NB4 (cell line): ENCODE measurements at regions not wholly inside any gene's neighbourhood (a gene's known extent, or its start where the extent isn't known, plus 50 kb on each side); places are given as distances from the start of the nearest gene placed in this dataset.
"Not testable (repeated sequence)": the region's sequence is repeated elsewhere in the genome, so short reads cannot be mapped to it uniquely, and the experiment has no call there.

Experiments
- DNase-seq: peaks from one replicate; pipeline ENCODE4 v3.0.0; 2010; ENCODE audit warnings: low read depth
- H3K4me3 ChIP-seq: one replicate; pipeline ENCODE4 v1.5.1; 2011; ENCODE audit warnings: mild to moderate bottlenecking, low read depth, low read length, moderate library complexity
- CTCF ChIP-seq: IDR thresholded peaks from one replicate; pipeline ENCODE4 v1.5.1; 2012; ENCODE audit warnings: low read depth, low read length
- MYC ChIP-seq: IDR thresholded peaks from 2 replicates; pipeline ENCODE4 v1.6.1; 2011; ENCODE audit warnings: low read depth, low read length
- POLR2A ChIP-seq: IDR thresholded peaks from 2 replicates; pipeline ENCODE4 v1.6.1; 2011; ENCODE audit warnings: mild to moderate bottlenecking; ENCODE audit not compliant: insufficient read length; ENCODE audit errors: extremely low read depth
- TF ChIP-seq, protein P1 (sequence below): IDR thresholded peaks from 2 replicates; pipeline ENCODE4 v1.6.1; 2011; ENCODE audit warnings: low read depth, low read length

- DNase-seq, result no peak
- H3K4me3 ChIP-seq, result no peak overlapping the region
- TF ChIP-seq MYC (no peak), POLR2A (no peak), CTCF (no peak)
- TF ChIP-seq, protein P1, sequence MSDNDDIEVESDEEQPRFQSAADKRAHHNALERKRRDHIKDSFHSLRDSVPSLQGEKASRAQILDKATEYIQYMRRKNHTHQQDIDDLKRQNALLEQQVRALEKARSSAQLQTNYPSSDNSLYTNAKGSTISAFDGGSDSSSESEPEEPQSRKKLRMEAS, result no peak
These were observed 186.6 kb downstream of the TMEM47 start for GRCh38 chrX:34470507-34470906.

- no peak overlapping the region for H3K4me3 ChIP-seq
- TF ChIP-seq POLR2A, result no peak
- TF ChIP-seq CTCF, result no peak
- TF ChIP-seq, protein P1, result no peak
- no peak for TF ChIP-seq MYC
- peak; percentile 2 for DNase-seq
These were observed 189.6 kb downstream of the TMEM47 start for GRCh38 chrX:34467437-34467836.

DNA sequence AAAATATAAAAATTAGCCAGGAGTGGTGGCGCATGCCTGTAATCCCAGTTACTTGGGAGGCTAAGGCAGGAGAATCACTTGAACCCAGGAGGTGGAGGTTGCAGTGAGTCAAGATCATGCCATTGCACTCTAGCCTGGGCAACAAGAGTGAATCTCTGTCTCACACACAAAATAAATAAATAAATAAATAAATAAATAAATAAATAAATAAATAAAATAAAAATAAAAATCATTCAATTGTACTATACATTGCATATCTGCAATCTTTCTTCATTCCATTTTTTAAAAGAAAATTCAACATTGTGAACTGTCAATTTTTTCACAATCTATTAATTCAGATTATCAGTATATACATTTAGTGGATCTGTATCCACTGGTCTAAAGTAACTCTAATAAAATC is 193.9 kb downstream of the TMEM47 start:
- DNase-seq, H3K4me3 ChIP-seq: not testable (repeated sequence)

DNA sequence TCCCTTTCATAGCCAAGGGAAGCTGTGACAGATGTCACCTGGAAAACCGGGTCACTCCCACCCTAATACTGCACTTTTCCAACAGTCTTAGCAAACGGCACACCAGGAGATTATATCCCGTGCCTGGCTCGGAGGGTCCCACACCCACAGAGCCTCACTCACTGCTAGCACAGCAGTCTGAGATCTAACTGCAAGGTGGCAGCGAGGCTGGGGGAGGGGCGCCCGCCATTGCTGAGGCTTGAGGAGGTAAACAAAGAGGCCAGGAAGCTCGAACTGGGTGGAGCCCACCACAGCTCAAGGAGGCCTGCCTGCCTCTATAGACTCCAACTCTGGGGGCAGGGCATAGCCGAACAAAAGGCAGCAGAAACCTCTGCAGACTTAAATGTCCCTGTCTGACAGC is 199.2 kb downstream of the TMEM47 start:
- not testable (repeated sequence) for H3K4me3 ChIP-seq, DNase-seq

DNA sequence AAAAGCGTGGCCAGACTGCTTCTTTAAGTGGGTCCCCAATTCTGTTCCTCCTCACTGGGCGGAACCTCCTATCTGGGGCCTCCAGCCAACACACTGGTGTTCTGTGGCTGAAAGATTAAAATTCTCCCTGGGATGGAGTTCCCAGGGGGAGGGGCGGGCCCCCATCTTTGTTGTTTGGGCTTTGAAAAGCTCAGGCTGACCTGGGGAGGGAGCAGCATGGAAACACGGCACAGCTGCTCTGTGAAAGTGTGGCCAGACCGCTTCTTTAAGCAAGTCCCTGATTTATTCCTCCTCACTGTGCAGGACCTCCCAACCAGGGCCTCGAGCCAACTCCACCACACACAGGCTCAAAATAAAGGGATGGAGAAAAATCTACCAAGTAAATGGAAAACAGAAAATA is 219.5 kb downstream of the TMEM47 start:
- no peak overlapping the region for H3K4me3 ChIP-seq
- no peak for DNase-seq
- TF ChIP-seq POLR2A (no peak), CTCF (no peak), MYC (no peak)
- TF ChIP-seq, protein P1, result no peak

DNA sequence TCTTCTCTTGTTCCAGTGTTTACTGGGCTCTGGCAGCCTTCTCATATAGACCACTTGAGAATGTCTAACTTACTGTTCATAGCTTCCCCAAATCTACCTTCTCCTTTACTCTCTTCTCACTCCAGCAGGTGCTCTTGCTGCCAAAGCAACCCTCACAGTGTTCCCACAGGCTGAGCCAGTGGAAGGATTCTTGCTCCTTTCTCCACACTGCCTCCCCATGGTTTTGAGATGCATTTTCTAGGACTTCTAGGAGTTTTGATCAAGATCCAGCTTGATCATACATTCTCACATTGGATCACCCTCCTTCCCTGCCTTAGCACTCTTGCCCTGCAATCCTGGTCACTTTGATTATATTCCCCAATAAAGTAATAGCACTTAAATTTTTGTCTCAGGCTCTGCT is 230.8 kb downstream of the TMEM47 start:
- TF ChIP-seq, protein P1, result no peak
- TF ChIP-seq POLR2A, result no peak
- TF ChIP-seq CTCF, result no peak
- no peak for TF ChIP-seq MYC
- DNase-seq, result no peak

DNA sequence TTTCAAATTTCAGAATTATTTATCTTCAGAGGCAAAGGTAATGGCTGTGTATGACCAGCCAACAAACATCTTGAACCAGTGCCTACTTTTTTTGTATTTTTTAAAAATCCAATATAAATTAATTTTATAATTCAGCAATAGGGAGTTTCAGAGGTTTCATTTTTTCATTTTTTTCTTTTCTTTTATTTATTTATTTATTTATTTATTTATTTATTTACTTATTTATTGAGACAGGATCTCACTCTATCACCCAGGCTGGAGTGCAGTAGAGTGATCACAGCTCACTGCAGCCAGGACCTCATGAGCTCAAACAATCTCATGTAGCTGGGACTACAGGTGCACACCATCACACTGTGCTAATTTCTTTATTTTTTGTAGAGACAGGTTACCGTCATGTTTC is 250.5 kb downstream of the TMEM47 start:
- TF ChIP-seq, protein P1, result no peak
- TF ChIP-seq POLR2A, result no peak
- TF ChIP-seq CTCF, result no peak
- no peak for TF ChIP-seq MYC
- DNase-seq, result no peak

More for the DNA sequence above, 230.8 kb downstream of the TMEM47 start:
- no peak overlapping the region for H3K4me3 ChIP-seq

More for the DNA sequence above, 250.5 kb downstream of the TMEM47 start:
- no peak overlapping the region for H3K4me3 ChIP-seq
